ENCODE measurements at regions not wholly inside any gene's neighbourhood (a gene's known extent, or its start where the extent isn't known, plus 50 kb on each side); places are given as distances from the start of the nearest gene placed in this dataset.

DNA sequence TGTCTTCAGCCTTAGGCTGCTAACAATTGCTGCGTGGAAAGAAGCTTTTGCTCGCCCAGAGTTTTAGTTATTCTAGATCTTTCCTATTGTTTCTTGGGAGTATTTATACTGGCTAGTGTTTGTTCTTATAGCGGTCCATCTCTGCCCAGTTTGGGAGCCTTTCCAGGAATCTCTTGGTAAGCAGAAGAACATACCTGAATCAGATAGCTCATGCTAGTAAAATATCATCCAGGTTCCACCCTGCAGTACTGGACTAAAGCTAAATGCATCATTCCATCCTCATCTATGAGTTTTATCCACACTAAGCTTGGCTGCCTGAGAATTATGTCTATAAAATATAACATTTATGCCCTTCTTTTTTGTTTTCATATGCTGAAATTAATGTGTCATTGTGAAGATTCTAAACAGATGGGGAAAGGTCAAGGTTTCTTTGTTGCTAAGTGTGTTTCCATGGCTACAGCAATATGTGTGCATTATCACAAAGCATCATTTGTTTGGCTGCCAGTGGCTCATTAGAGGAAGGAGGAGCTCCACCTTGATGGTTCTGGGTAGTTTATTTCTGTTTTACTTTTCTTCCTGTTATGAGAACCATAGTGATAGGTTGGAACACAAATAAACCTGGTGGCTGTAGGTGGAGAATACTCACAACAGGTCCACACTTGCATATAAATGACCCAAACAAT is 182.8 kb downstream of the PIK3C3 start:
- no peaks in the 10 kb centered on the region for H3K27me3 ChIP-seq (ENCODE audit: low read length)
- DNase-seq (no peak), ATAC-seq (no peak)
- no peaks in the 10 kb centered on the region for H3K79me2 ChIP-seq (ENCODE audit: low read length)
- H3K4me2 ChIP-seq (ENCODE audit: low read length), result no peak overlapping the region
- no peak overlapping the region for H3K9ac ChIP-seq (ENCODE audit: low read length)
- ChIA-PET POLR2A (ENCODE audit: unreplicated experiment) (no interaction called here), CTCF (no interaction called here)
- H3K36me3 ChIP-seq (ENCODE audit: low read depth, low read length), result no peaks in the 10 kb centered on the region
- no peaks in the 10 kb centered on the region for H3K9me2 ChIP-seq (replicated peaks; ENCODE audit: low read length)
- BruUV-seq (replicated peaks), result no TSS peak
- H2AFZ ChIP-seq (ENCODE audit: low read length), result no peak overlapping the region
- no peaks in the 10 kb centered on the region for H4K20me1 ChIP-seq (ENCODE audit: low read length)
- no peak overlapping the region for H3K4me3 ChIP-seq (ENCODE audit: low read length)
- H3K27ac ChIP-seq (ENCODE audit: low read length), result no peak overlapping the region
- no peaks in the 10 kb centered on the region for H3K4me1 ChIP-seq (ENCODE audit: insufficient read depth, low read length)
- no peaks in the 10 kb centered on the region for H3F3A ChIP-seq (ENCODE audit: low read length, unreplicated experiment)
- intact Hi-C loops (cut with micrococcal nuclease), result no loop called here
- TF ChIP-seq EZH2 (IDR thresholded peaks at IDR 0.05; ENCODE audit: low read length, unreplicated experiment) (no peak), EZH2phosphoT487 (IDR thresholded peaks at IDR 0.05; ENCODE audit: borderline replicate concordance, low read length) (no peak)
- TF ChIP-seq, protein P1, sequence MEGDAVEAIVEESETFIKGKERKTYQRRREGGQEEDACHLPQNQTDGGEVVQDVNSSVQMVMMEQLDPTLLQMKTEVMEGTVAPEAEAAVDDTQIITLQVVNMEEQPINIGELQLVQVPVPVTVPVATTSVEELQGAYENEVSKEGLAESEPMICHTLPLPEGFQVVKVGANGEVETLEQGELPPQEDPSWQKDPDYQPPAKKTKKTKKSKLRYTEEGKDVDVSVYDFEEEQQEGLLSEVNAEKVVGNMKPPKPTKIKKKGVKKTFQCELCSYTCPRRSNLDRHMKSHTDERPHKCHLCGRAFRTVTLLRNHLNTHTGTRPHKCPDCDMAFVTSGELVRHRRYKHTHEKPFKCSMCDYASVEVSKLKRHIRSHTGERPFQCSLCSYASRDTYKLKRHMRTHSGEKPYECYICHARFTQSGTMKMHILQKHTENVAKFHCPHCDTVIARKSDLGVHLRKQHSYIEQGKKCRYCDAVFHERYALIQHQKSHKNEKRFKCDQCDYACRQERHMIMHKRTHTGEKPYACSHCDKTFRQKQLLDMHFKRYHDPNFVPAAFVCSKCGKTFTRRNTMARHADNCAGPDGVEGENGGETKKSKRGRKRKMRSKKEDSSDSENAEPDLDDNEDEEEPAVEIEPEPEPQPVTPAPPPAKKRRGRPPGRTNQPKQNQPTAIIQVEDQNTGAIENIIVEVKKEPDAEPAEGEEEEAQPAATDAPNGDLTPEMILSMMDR (conservative IDR thresholded peaks at IDR 0.05; ENCODE audit: low read depth, low read length), result no peak
- no peaks in the 10 kb centered on the region for H3K9me3 ChIP-seq (ENCODE audit: low read length)

DNA sequence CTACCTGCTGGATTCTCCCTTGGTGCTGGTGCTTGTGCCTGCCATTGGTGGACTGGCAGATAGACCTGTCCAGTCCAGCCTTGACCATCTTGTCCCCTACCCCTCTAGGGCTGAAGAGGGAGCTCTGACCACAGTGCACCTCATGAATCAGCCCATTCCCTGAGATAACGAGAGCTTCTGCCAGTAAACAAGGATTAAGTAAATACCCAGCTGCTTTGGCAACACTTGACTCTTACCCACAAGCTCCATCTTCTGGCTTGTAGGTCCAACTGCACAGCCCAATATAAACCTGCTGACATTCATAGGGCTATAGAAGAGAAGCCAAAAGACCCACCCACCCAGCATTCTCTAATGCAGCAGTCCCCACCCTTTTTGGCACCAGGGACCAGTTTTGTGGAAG is 186.4 kb downstream of the PIK3C3 start:
- H3K4me3 ChIP-seq (ENCODE audit: low read length), result no peak overlapping the region
- intact Hi-C loops (cut with micrococcal nuclease), result no loop called here
- no peak overlapping the region for H3K9ac ChIP-seq (ENCODE audit: low read length)
- ChIA-PET POLR2A (ENCODE audit: unreplicated experiment) (no interaction called here), CTCF (interaction anchor here (0.5 kb wide), 1 partner anchor 586 kb away, joined by 3 read pairs; no protein-coding TSS in a partner anchor)
- H3K79me2 ChIP-seq (ENCODE audit: low read length), result no peaks in the 10 kb centered on the region
- no peak overlapping the region for H3K27ac ChIP-seq (ENCODE audit: low read length)
- peak; percentile 56; the same call in 1 of the 2 replicates for ATAC-seq
- H3F3A ChIP-seq (ENCODE audit: low read length, unreplicated experiment), result no peaks in the 10 kb centered on the region
- no peaks in the 10 kb centered on the region for H3K27me3 ChIP-seq (ENCODE audit: low read length)
- no peaks in the 10 kb centered on the region for H3K4me1 ChIP-seq (ENCODE audit: insufficient read depth, low read length)
- H3K4me2 ChIP-seq (ENCODE audit: low read length), result no peak overlapping the region
- H3K9me2 ChIP-seq (replicated peaks; ENCODE audit: low read length), result no peaks in the 10 kb centered on the region
- TF ChIP-seq, protein P1 (conservative IDR thresholded peaks at IDR 0.05; ENCODE audit: low read depth, low read length), result peak; percentile 44
- TF ChIP-seq EZH2phosphoT487 (IDR thresholded peaks at IDR 0.05; ENCODE audit: borderline replicate concordance, low read length), result no peak
- no peak for TF ChIP-seq EZH2 (IDR thresholded peaks at IDR 0.05; ENCODE audit: low read length, unreplicated experiment)
- H3K9me3 ChIP-seq (ENCODE audit: low read length), result no peaks in the 10 kb centered on the region
- H3K36me3 ChIP-seq (ENCODE audit: low read depth, low read length), result no peaks in the 10 kb centered on the region
- H2AFZ ChIP-seq (ENCODE audit: low read length), result no peak overlapping the region
- DNase-seq, result peak; percentile 23
- BruUV-seq (replicated peaks), result no TSS peak
- no peaks in the 10 kb centered on the region for H4K20me1 ChIP-seq (ENCODE audit: low read length)

DNA sequence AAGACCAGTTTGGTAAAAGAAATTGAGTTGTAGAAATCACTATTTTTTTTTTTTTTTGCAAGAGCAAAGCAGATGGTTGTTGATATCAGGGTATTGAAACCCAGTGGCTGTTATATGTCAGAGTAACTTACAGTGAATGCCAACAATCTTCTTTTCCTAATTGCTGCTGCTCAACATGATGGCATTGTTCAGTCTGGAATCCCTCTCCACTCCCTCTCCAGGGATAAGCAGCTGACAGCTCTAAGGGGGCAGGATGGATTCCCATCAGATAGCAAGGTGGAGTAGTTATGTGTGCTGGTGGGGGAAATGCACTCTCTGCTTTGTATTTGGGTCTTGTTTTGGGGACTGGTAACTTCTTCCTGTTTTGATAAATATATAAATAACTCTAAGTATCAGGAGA is 200.0 kb downstream of the PIK3C3 start:
- DNase-seq (no peak), ATAC-seq (no peak)
- Histone ChIP-seq H3K79me2 (ENCODE audit: low read length) (no peaks in the 10 kb centered on the region), H3K9ac (ENCODE audit: low read length) (no peak overlapping the region), H3K4me1 (ENCODE audit: insufficient read depth, low read length) (0 out of 2 replicates have a peak, but pooled peaks cover 5% of the 10 kb centered on the region), H3K4me2 (ENCODE audit: low read length) (no peak overlapping the region), H3K36me3 (ENCODE audit: low read depth, low read length) (no peaks in the 10 kb centered on the region), H3K4me3 (ENCODE audit: low read length) (no peak overlapping the region), H4K20me1 (ENCODE audit: low read length) (no peaks in the 10 kb centered on the region), H3K27me3 (ENCODE audit: low read length) (no peaks in the 10 kb centered on the region), H3K9me2 (replicated peaks; ENCODE audit: low read length) (no peaks in the 10 kb centered on the region), H2AFZ (ENCODE audit: low read length) (no peak overlapping the region), H3F3A (ENCODE audit: low read length, unreplicated experiment) (no peaks in the 10 kb centered on the region), H3K9me3 (ENCODE audit: low read length) (no peaks in the 10 kb centered on the region), H3K27ac (ENCODE audit: low read length) (no peak overlapping the region)
- CTCF ChIA-PET, result no interaction called here
- POLR2A ChIA-PET (ENCODE audit: unreplicated experiment), result no interaction called here
- intact Hi-C loops (cut with micrococcal nuclease), result no loop called here
- no peak for TF ChIP-seq EZH2 (IDR thresholded peaks at IDR 0.05; ENCODE audit: low read length, unreplicated experiment)
- TF ChIP-seq, protein P1 (conservative IDR thresholded peaks at IDR 0.05; ENCODE audit: low read depth, low read length), result no peak
- TF ChIP-seq EZH2phosphoT487 (IDR thresholded peaks at IDR 0.05; ENCODE audit: borderline replicate concordance, low read length), result no peak
- no TSS peak for BruUV-seq (replicated peaks)
